ENCODE measurements at regions not wholly inside any gene's neighbourhood (a gene's known extent, or its start where the extent isn't known, plus 50 kb on each side); places are given as distances from the start of the nearest gene placed in this dataset.

DNA sequence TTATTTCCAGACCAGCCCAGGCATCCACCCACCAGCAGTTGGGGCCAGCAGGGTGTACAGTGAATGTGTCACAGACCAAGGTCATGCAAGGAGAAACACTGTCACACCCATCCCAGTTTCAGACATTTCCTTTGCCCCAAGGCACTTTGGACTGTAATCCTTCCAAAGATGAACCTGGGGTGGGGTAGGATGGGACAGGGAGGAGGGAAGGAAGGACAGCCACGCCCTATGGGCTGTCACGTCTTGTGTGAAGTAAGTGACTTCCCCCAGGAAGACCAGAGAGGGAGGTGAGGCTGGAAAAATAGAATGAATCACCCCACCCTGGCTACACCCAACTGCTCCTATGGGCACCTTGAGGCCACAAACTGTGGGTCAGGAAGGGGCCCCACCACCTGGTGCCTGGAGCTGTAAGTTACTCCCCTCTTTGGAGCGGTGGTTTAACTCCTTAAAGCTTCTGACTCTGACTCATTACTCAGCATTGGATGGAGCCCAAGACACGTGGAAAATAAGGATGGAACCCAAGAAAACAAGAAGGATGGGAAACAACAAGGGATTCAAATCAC is 349.9 kb upstream of the KLF3 start:
- H2AFZ ChIP-seq (ENCODE audit: low read depth, low read length): no peak overlapping the region
- no peak overlapping the region for H3K9ac ChIP-seq (ENCODE audit: low read length)
- H3K36me3 ChIP-seq (replicated peaks; ENCODE audit: low read depth, low read length): peaks cover 12% of the 10 kb centered on the region
- TF ChIP-seq EZH2phosphoT487 (IDR thresholded peaks at IDR 0.05; ENCODE audit: low read depth): no peak
- TF ChIP-seq, protein P1, sequence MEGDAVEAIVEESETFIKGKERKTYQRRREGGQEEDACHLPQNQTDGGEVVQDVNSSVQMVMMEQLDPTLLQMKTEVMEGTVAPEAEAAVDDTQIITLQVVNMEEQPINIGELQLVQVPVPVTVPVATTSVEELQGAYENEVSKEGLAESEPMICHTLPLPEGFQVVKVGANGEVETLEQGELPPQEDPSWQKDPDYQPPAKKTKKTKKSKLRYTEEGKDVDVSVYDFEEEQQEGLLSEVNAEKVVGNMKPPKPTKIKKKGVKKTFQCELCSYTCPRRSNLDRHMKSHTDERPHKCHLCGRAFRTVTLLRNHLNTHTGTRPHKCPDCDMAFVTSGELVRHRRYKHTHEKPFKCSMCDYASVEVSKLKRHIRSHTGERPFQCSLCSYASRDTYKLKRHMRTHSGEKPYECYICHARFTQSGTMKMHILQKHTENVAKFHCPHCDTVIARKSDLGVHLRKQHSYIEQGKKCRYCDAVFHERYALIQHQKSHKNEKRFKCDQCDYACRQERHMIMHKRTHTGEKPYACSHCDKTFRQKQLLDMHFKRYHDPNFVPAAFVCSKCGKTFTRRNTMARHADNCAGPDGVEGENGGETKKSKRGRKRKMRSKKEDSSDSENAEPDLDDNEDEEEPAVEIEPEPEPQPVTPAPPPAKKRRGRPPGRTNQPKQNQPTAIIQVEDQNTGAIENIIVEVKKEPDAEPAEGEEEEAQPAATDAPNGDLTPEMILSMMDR (IDR thresholded peaks at IDR 0.05; ENCODE audit: low read depth, low read length): no peak
- H3K27ac ChIP-seq (ENCODE audit: low read length): no peak overlapping the region
- peaks cover 69% of the 10 kb centered on the region for H3K27me3 ChIP-seq (ENCODE audit: low read depth, low read length)
- no peaks in the 10 kb centered on the region for H4K20me1 ChIP-seq (ENCODE audit: insufficient read depth, low read length)
- no peak overlapping the region for H3K4me2 ChIP-seq (ENCODE audit: low read length)
- no peak overlapping the region for H3K4me3 ChIP-seq (ENCODE audit: low read length)
- H3K4me1 ChIP-seq (ENCODE audit: low read length): peaks cover 40% of the 10 kb centered on the region
- H3K9me3 ChIP-seq (ENCODE audit: insufficient read depth, low read length): peaks cover 12% of the 10 kb centered on the region
- H3K79me2 ChIP-seq (ENCODE audit: low read length): no peaks in the 10 kb centered on the region

DNA sequence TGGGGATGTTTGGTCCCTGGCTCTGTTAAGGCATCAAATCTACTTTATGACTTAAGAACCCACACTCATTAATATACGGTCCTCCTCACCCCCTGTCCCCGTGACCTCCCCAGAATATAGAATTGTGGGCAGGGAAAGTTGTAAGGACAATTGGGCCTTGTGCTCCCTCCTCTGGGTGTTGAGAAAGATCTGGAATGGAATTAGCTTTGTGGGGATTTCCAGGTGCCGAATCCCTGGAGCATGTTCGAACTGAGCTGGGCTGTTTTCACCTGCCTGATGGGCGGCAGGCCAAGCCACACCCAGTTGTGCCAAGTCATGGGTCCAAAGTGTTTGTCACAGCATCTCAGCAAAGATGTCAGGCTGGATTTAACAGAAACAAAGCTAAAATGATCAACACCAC is 349.3 kb upstream of the KLF3 start:
- Histone ChIP-seq H3K27ac (ENCODE audit: low read length) (no peak overlapping the region), H3K9me3 (ENCODE audit: insufficient read depth, low read length) (peaks cover 12% of the 10 kb centered on the region), H3K27me3 (ENCODE audit: low read depth, low read length) (peaks cover 63% of the 10 kb centered on the region), H3K4me3 (ENCODE audit: low read length) (no peak overlapping the region), H3K4me1 (ENCODE audit: low read length) (peaks cover 40% of the 10 kb centered on the region), H3K79me2 (ENCODE audit: low read length) (no peaks in the 10 kb centered on the region), H4K20me1 (ENCODE audit: insufficient read depth, low read length) (no peaks in the 10 kb centered on the region), H3K4me2 (ENCODE audit: low read length) (no peak overlapping the region), H3K36me3 (replicated peaks; ENCODE audit: low read depth, low read length) (peaks cover 12% of the 10 kb centered on the region), H2AFZ (ENCODE audit: low read depth, low read length) (no peak overlapping the region), H3K9ac (ENCODE audit: low read length) (no peak overlapping the region)
- no peak for TF ChIP-seq EZH2phosphoT487 (IDR thresholded peaks at IDR 0.05; ENCODE audit: low read depth)
- TF ChIP-seq, protein P1 (IDR thresholded peaks at IDR 0.05; ENCODE audit: low read depth, low read length): no peak

DNA sequence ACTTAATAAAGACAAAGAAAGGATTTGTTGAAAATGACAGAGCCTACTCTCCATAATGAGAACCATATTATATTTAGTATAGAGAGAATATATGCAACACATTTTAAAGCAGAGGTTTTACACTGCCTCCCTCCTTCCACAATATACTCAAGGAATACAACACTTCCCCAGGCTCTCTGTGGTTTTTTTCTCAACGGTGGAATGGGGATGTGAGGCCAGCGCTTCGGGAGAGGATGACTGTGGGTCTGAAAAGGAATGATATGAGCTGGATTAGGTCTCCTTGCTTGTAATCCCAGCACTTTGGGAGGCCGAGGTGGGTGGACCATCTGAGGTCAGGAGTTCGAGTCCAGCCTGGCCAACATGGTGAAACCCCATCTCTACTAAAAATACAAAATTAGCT is 348.7 kb upstream of the KLF3 start:
- peaks cover 59% of the 10 kb centered on the region for H3K27me3 ChIP-seq (ENCODE audit: low read depth, low read length)
- peaks cover 12% of the 10 kb centered on the region for H3K9me3 ChIP-seq (ENCODE audit: insufficient read depth, low read length)
- TF ChIP-seq, protein P1 (IDR thresholded peaks at IDR 0.05; ENCODE audit: low read depth, low read length): no peak
- no peak for TF ChIP-seq EZH2phosphoT487 (IDR thresholded peaks at IDR 0.05; ENCODE audit: low read depth)
- H3K27ac ChIP-seq (ENCODE audit: low read length): no peak overlapping the region
- no peak overlapping the region for H3K4me3 ChIP-seq (ENCODE audit: low read length)
- no peak overlapping the region for H2AFZ ChIP-seq (ENCODE audit: low read depth, low read length)
- no peaks in the 10 kb centered on the region for H3K79me2 ChIP-seq (ENCODE audit: low read length)
- H3K4me1 ChIP-seq (ENCODE audit: low read length): peaks cover 39% of the 10 kb centered on the region
- H3K9ac ChIP-seq (ENCODE audit: low read length): no peak overlapping the region
- no peaks in the 10 kb centered on the region for H4K20me1 ChIP-seq (ENCODE audit: insufficient read depth, low read length)
- no peak overlapping the region for H3K4me2 ChIP-seq (ENCODE audit: low read length)
- peaks cover 12% of the 10 kb centered on the region for H3K36me3 ChIP-seq (replicated peaks; ENCODE audit: low read depth, low read length)

DNA sequence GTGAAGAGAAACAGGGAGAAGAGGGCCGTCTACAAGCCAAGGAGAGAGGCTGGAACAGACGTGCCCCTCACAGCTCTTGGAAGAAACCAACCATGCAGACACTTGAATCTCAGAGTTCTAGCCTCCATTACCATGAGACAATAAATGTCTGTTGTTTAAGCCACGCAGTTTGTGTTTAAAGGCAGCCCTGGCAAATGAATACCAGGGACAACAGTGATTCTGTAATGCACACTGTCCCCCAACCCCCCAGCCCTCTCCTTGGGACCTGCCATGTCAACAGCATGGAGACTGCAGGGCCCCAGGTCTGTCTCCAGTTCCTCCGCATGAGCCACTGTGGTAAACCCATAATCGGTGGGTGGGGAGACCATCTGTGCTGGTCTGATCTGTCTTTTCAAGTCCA is 348.0 kb upstream of the KLF3 start:
- Histone ChIP-seq H3K27ac (ENCODE audit: low read length) (no peak overlapping the region), H4K20me1 (ENCODE audit: insufficient read depth, low read length) (no peaks in the 10 kb centered on the region), H3K4me1 (ENCODE audit: low read length) (peaks cover 32% of the 10 kb centered on the region), H3K36me3 (replicated peaks; ENCODE audit: low read depth, low read length) (peaks cover 12% of the 10 kb centered on the region), H3K4me2 (ENCODE audit: low read length) (no peak overlapping the region), H3K4me3 (ENCODE audit: low read length) (no peak overlapping the region), H3K9me3 (ENCODE audit: insufficient read depth, low read length) (peaks cover 12% of the 10 kb centered on the region), H3K79me2 (ENCODE audit: low read length) (no peaks in the 10 kb centered on the region), H2AFZ (ENCODE audit: low read depth, low read length) (no peak overlapping the region), H3K9ac (ENCODE audit: low read length) (no peak overlapping the region), H3K27me3 (ENCODE audit: low read depth, low read length) (peaks cover 63% of the 10 kb centered on the region)
- no peak for TF ChIP-seq EZH2phosphoT487 (IDR thresholded peaks at IDR 0.05; ENCODE audit: low read depth)
- TF ChIP-seq, protein P1 (IDR thresholded peaks at IDR 0.05; ENCODE audit: low read depth, low read length): no peak
